B cell (primary cell): ENCODE measurements at regions not wholly inside any gene's neighbourhood (a gene's known extent, or its start where the extent isn't known, plus 50 kb on each side); places are given as distances from the start of the nearest gene placed in this dataset.

Source experiments
- EZH2 ChIP-seq: IDR thresholded peaks from 2 replicates; pipeline ENCODE4 v1.6.1; 2012; ENCODE audit warnings: borderline replicate concordance, low read depth, mild to moderate bottlenecking, moderate library complexity, low read length; ENCODE audit not compliant: insufficient read depth, poor library complexity, severe bottlenecking
- TF ChIP-seq, protein P1 (sequence below): fragments of 200-600 bp; IDR thresholded peaks from one replicate; pipeline ENCODE4 v1.8.0; 2022; ENCODE audit warnings: antibody characterized with exemption, mild to moderate bottlenecking

DNA sequence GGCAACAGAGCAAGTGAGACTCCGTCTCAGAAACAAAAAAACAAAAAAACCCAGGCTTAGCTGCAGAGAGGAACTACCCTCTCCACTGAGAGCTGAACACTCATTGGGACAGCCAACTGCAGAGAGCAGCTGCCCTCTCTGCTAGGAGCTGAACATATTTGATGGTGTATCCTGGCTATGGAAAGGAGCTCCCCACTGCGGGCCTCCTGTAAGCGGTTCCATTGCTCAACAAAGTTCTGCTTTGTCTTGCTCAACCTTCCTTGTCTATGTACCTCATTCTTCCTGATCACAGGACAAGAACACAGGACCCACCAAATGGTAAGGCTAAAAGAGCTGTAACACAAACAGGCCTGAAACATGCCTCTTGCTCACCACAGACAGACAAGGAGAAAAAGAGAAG lies 246.3 kb upstream of the LRRTM4 start:
- no peak for TF ChIP-seq EZH2
- TF ChIP-seq, protein P1, sequence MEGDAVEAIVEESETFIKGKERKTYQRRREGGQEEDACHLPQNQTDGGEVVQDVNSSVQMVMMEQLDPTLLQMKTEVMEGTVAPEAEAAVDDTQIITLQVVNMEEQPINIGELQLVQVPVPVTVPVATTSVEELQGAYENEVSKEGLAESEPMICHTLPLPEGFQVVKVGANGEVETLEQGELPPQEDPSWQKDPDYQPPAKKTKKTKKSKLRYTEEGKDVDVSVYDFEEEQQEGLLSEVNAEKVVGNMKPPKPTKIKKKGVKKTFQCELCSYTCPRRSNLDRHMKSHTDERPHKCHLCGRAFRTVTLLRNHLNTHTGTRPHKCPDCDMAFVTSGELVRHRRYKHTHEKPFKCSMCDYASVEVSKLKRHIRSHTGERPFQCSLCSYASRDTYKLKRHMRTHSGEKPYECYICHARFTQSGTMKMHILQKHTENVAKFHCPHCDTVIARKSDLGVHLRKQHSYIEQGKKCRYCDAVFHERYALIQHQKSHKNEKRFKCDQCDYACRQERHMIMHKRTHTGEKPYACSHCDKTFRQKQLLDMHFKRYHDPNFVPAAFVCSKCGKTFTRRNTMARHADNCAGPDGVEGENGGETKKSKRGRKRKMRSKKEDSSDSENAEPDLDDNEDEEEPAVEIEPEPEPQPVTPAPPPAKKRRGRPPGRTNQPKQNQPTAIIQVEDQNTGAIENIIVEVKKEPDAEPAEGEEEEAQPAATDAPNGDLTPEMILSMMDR: no peak
